ENCODE measurements at regions not wholly inside any gene's neighbourhood (a gene's known extent, or its start where the extent isn't known, plus 50 kb on each side); places are given as distances from the start of the nearest gene placed in this dataset.

DNA sequence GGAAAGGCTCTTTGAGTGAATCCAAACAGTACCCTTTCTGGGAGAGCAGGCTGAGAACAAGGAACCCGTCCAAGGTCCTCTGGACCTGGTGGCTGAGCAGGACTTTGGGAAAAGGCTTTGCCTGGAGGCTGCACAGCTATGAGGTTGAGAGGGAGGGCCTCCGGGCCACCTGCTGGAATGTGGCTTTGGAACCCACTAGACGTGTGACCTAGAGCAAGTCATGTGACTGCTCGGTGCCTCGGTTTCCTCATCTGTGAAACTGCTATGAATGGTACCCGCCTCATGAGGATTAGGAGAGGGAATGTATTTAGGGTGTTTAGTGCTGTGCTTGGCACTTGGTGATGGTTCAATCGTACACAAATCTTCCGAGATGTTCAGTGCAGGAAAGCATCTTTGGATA lies 50.4 kb downstream of the HAPSTR1 start:
- H3K27ac ChIP-seq: no peak overlapping the region
- TF ChIP-seq, protein P1, sequence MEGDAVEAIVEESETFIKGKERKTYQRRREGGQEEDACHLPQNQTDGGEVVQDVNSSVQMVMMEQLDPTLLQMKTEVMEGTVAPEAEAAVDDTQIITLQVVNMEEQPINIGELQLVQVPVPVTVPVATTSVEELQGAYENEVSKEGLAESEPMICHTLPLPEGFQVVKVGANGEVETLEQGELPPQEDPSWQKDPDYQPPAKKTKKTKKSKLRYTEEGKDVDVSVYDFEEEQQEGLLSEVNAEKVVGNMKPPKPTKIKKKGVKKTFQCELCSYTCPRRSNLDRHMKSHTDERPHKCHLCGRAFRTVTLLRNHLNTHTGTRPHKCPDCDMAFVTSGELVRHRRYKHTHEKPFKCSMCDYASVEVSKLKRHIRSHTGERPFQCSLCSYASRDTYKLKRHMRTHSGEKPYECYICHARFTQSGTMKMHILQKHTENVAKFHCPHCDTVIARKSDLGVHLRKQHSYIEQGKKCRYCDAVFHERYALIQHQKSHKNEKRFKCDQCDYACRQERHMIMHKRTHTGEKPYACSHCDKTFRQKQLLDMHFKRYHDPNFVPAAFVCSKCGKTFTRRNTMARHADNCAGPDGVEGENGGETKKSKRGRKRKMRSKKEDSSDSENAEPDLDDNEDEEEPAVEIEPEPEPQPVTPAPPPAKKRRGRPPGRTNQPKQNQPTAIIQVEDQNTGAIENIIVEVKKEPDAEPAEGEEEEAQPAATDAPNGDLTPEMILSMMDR (conservative IDR thresholded peaks at IDR 0.05): no peak
- TF ChIP-seq ZFX (IDR thresholded peaks at IDR 0.05): no peak

DNA sequence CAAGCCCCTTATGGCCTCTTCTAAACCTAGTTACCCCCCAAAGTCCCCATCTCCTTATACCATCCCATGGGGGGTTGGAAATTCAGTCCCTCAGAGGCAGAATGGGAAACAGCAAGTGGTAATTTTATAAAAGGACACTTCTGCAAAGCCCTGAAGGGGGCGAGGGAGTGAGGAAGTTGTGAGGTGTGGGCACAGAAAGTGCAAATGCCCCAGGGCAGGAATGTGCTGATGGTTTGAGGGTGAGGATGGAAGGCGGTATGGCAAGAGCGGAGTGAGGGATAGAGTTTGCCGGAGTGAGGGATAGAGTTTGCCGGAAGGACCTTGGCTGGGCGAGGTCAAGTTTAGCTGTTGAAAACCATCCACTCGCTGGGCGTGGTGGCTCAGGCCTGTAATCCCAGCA lies 52.7 kb downstream of the HAPSTR1 start:
- H3K27ac ChIP-seq: no peak overlapping the region
- no peak for TF ChIP-seq ZFX (IDR thresholded peaks at IDR 0.05)
- TF ChIP-seq, protein P1 (conservative IDR thresholded peaks at IDR 0.05): no peak

DNA sequence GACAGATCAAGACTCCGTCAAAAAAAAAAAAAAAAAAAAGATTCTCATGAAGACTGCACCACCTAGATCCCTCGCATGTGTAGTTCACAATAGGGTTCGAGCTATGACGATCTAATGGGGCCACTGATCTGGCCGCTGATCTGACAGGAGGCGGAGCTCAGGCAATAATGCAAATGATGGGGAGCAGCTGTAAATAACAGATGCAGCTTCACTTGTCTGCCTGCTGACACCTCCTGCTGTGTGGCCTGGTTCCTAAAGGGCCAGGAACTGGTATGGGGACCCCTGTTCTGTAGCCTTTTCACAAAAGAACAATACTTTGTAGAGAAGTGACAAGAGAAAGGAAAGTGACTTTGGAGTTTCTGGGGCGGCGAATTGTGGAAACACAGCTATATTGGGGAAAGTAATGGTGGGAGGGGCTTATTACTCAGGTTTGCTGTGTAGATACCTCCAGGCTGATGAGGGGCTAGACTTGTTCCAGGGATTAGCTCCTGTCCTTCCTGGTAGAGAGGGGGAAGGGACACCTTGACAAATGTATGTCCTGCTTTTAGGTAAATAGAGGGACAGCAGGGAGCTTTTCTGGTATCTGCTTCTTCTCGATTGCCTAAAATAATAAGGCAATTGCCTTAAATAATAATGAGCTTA lies 57.1 kb downstream of the HAPSTR1 start:
- no peak overlapping the region for H3K27ac ChIP-seq
- no peak for TF ChIP-seq ZFX (IDR thresholded peaks at IDR 0.05)
- TF ChIP-seq, protein P1 (conservative IDR thresholded peaks at IDR 0.05): no peak

DNA sequence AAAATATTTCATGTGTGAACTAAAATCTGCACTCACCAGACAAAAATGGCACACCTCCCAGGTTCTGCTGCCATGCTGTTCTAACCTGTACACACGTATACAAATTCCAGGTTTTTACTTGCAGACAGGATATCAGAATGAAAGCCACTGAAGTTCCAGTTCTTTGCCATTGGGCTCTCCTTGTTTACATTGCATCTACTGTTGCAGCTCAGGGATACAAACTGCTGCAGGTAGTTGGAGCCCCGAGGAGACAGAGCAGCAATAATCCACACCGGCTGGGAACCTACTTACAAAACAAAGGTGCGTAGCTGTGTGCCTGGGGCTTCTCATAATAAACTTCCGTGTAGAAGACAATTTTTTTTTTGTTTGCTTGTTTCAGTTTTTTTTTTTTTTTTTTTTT lies 59.6 kb downstream of the HAPSTR1 start:
- H3K27ac ChIP-seq: no peak overlapping the region
- TF ChIP-seq, protein P1 (conservative IDR thresholded peaks at IDR 0.05): no peak
- no peak for TF ChIP-seq ZFX (IDR thresholded peaks at IDR 0.05)

DNA sequence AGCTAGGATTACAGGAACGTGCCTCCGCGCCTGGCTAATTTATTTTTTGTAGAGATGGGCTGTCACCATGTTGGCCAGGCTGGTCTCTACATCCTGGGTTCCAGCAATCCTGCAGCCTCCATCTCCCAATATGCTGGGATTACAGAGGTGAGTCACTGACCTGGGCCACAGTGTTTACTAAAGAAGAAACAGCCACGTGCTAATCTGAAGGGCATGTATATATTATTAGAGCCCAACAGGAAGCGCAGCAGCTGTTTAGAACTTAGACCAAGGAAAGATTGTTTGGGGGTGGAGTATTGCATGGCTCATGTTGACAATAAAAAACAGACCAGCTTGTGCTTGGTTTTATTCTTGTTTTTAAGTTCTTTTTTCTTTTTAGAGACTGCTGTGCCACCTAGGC lies 60.2 kb downstream of the HAPSTR1 start:
- TF ChIP-seq, protein P1 (conservative IDR thresholded peaks at IDR 0.05): no peak
- no peak for TF ChIP-seq ZFX (IDR thresholded peaks at IDR 0.05)
- H3K27ac ChIP-seq: no peak overlapping the region

DNA sequence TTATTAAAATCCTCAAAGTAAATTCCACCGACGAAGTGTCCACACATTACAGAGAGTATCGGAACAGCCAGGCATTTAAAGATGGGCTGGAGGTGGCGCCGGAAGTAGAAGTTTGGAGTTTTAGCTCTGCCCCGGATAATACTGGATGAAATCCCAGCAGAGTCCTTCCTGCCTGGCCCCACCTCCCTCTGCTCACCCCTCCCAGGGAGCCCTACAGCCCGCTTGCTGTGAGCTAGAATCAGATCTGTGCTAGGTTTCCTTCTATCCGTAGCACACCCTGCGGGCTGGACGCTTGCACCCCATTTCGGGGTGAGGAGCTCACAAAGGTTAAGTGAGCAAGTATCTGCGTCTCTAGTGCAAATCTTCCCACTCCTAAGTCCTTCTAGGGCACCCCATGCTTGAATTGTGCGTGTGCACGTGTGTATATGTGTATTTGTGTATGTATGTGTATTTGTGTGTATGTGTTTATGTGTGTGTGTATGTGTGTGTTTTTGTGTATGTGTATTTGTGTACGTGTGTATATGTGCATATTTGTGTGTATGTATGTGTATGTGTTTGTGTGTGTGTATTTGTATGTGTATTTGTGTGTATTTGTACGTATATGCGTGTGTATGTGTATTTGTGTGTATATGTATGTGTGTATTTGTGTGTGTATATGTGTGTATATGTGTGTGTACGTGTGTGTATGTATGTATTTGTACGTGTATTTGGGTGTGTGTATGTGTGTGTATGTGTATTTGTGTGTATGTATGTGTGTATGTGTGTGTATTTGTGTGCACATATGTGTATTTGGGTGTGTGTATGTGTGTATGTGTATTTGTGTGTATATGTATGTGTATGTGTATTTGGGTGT lies 61.4 kb downstream of the HAPSTR1 start:
- TF ChIP-seq, protein P1 (conservative IDR thresholded peaks at IDR 0.05): no peak
- TF ChIP-seq ZFX (IDR thresholded peaks at IDR 0.05): no peak
- no peak overlapping the region for H3K27ac ChIP-seq

DNA sequence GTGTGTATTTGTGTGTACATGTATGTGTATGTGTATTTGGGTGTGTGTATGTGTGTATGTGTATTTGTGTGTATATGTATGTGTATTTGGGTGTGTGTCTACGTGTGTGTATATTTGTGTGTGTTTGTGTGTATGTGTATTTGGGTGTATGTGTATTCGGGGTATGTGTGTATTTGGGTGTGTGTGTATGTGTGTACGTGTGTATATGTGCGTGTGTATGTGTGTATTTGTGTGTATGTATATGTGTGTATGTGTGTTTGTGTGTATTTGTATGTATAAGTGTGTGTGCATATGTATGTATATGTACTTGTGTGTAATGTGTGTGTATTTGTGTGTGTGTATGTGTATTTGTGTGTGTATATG lies 62.0 kb downstream of the HAPSTR1 start:
- no peak for TF ChIP-seq ZFX (IDR thresholded peaks at IDR 0.05)
- TF ChIP-seq, protein P1 (conservative IDR thresholded peaks at IDR 0.05): no peak

More for the DNA sequence above, 62.0 kb downstream of the HAPSTR1 start:
- no peak overlapping the region for H3K27ac ChIP-seq

Data from C4-2B (cell line).